Inflammatory macrophage (primary cell): ENCODE measurements at regions not wholly inside any gene's neighbourhood (a gene's known extent, or its start where the extent isn't known, plus 50 kb on each side); places are given as distances from the start of the nearest gene placed in this dataset.

Experiments used
- DNase-seq, 2 donors: peaks; one replicate each; pipeline ENCODE4 v3.0.0-alpha.2; 2020 to 2022

- DNase-seq = no peak
Measured at GRCh38 chr7:35437619-35438275, 183.8 kb upstream of the TBX20 start.

DNA sequence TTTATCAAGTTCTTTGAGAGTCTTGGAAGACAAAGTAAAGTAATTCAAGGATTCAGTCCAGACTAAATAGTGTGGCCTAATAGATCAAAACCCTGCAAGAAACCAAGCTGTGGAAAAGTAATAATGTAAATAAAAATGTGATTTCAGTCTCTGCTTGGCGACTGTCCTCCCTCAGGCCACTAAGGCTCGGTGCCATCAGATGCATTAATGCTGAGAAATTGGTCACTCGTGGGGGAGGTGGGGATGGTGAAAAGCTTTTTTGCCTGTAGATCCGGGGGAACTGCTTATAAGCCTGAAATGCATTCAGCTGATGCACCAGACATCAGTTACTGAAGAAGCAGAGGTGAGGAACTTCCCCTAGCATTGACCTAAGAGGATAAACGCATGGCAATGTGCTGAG is 182.6 kb upstream of the TBX20 start:
- no peak for DNase-seq

- DNase-seq = peak in 1 of 2 donors; percentile 15
Measured at GRCh38 chr7:35430547-35431153, 176.8 kb upstream of the TBX20 start.

- DNase-seq = peak; percentile 46 to 60
Measured at GRCh38 chr7:35424869-35425495, 171.1 kb upstream of the TBX20 start.

DNA sequence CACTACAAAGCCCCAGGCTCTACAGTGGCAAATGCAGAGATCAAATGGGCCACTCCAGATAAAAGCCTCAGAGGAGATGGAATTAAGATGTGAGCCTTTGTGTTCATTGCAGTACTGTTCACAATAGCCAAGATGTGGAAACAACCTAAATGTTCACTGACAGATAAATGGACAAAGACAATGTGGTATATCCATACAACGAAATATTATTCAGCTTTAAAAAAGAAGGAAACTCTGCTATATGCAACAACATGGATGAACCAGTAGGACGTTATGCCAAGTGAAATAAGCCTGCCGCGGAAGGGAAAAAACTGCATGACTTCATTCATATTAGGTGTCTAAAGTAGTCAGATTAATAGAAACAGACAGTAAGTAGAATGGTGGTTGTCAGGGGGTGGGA is 170.5 kb upstream of the TBX20 start:
- DNase-seq = no peak

DNA sequence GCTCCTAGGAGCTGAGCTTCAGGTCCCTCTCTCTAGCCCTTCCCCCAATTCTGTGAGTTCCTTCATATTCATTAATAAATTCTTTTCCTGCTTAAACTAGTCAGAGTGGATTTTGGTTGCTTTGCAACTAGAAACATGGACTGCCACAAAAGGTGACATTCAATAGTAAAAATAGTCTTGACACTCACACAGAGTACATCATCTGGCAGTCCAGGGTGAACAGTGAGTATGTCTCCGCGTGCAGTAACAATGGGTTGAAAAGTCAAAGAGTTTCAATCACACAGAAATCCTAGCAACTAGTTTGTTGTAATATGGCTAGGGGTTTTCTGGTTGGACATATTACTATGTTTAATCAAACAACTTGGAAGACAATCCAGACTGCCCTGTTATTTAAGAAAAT is 168.8 kb upstream of the TBX20 start:
- no peak for DNase-seq

- DNase-seq = no peak
Measured at GRCh38 chr7:35420656-35421055, 166.8 kb upstream of the TBX20 start.

DNA sequence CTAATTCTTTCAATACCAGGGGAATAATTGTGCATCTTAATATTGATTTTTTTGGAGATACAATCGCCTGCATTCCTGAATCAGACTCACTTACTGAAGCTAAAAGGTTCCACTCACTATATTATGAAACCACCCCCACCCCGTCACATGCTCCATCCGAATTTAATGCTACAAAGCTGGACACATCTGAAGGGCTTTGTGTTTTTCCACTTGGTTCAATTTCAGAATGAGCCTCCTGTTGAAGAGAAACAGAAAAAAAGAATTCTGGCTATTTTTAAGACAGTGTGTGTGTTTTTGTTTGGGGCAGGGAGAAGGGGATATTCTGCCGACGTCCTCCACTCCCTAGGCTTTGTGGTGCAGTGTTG is 165.5 kb upstream of the TBX20 start:
- DNase-seq = no peak

DNA sequence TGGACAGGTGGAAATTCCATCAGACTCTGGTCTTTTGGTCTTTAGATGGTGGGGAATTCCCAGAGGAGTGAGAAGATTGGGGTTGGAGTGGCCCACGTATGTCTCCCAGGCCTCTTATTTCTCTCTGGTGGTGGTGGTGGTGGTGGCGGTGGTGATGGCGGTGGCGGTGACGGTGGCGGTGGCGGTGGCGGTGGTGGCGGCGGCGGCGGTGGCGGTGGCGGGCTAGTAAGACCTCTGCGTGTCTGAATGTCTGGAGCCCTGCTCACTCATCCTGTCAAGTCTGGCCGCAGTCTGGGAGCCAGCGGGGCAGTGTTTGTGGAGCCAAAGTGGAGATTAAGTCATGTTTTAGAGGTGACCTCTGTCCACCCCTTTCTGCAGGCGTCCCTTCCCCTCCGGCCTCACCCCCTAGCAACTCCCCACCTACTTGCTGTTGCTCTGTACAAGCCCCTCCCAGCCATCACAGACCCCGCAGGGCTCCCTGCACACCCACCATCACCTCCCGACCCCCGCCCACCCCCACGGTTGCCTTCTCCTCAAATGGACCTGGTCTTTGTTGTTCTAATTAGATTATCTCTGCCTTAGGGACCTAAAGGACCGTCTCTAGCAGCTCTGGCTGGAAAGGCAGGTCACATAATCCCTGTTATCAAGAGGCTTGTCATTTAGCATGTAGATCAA is 165.0 kb upstream of the TBX20 start:
- no peak for DNase-seq

- no peak for DNase-seq
Measured at GRCh38 chr7:35416568-35416967, 162.7 kb upstream of the TBX20 start.

DNA sequence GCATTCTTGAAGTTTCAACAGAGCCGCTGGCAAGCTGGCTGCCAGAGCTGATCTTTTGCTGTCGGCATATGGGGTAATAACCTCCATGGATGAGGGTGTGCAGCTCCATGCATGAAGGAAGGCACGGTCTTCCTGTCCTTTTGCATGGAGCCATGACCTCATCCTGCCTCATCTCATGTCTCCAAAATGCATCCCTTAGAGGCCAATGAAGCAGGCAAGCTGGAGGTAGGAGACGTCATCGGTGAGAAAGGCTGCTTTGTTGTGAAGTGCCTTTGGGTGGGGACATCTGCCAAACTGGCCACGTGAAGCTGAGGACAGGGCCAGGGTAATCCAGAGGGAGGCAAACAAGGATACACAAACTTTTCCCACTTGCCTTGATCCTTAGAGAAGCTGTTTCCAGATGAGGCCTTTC is 161.5 kb upstream of the TBX20 start:
- DNase-seq = no peak

GRCh38 chr7:35411331-35411730 is 157.4 kb upstream of the TBX20 start:
- no peak for DNase-seq

DNA sequence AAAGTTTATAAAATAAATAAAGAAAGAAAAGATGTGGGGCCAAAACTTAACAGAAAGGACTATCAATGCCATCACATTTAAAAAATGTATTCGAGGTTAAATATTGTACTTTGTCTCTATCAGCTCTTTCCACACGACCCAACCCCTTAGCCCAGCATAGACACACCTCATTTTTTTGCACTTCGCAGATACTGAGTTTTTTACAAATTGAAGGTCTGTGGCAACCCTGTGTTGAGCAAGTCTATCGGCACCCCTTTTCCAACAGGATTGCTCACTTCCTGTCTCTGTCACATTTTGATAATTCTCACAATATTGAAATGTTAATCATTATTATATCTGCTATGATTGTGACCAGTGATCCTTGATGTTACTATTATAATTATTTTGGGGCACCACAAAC is 151.6 kb upstream of the TBX20 start:
- no peak for DNase-seq

GRCh38 chr7:35401217-35401879 is 147.4 kb upstream of the TBX20 start:
- no peak for DNase-seq

- no peak for DNase-seq
Measured at GRCh38 chr7:35399840-35400239, 145.9 kb upstream of the TBX20 start.

GRCh38 chr7:35399216-35399615 is 145.3 kb upstream of the TBX20 start:
- no peak for DNase-seq

GRCh38 chr7:35398518-35398917 is 144.6 kb upstream of the TBX20 start:
- DNase-seq = no peak

DNA sequence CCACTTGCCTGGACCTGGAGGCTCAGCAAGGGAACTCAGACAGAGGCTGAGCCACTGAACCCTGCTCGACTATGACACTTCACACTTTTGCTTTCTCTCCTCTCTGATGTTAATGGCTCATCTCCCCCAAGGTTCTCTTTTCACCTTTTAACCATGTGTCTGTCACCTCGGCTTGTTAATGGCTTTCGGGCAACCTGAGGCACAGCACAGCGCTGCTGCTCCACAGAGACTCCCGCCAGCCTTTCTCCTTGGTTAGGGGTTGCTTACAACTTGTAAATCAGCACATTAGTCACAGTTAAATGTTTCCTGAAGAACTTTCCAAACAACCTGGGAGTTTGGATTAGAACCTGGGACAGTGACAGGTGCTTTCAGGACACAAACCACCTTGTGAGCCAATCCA is 136.2 kb upstream of the TBX20 start:
- no peak for DNase-seq

- no peak for DNase-seq
Measured at GRCh38 chr7:35389636-35390035, 135.7 kb upstream of the TBX20 start.

DNA sequence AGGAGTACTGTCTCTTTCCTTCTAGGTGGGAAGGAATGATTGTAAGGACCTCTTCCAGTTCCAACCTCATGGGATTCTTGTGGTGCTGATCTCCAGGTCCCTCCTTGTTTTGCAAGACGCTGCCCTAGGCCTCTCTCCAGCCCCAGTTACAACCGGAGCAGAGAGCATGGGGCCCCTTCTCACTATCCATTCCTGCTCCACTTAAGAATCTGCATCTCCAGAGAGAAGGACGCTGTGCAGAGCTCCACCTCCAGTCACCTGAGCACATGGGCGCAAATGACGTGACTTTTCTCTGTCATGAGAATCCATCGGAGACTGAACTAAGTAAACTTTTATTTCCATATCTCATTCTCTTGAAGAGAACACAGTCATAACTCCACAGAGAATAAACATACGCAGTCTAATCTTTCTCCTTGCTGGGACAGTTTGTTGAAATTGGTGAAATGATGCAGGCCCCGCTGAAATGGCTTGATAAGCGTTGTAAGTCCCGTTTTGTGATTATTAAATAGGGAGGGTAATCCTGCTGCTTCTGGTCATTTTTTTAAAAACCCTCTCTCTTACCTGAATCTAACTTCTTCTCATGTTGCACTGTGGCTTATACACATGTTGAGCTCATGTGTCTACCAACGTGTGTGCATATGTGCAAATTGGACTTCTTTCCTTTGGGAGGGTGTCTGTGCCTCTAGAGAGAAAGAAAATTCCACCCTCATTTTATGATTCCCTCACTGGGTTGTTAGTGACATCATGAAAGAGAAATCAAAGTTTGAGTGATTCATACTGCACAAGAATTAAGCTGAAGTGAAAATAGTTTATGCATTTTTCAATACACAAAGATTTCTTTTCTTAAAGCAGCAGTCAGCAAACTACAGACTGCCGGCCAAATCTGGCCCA is 133.2 kb upstream of the TBX20 start:
- DNase-seq = no peak

- DNase-seq = no peak
Measured at GRCh38 chr7:35386082-35386815, 132.3 kb upstream of the TBX20 start.
